VCaP (cell line): ENCODE measurements at regions not wholly inside any gene's neighbourhood (a gene's known extent, or its start where the extent isn't known, plus 50 kb on each side); places are given as distances from the start of the nearest gene placed in this dataset.

Experiments
- H3K27ac ChIP-seq: fragments of 450-650 bp; 2 replicates; pipeline ENCODE4 v1.5.1; 2017
- TF ChIP-seq, protein P1 (sequence below): fragments of 450-650 bp; conservative IDR thresholded peaks from 2 replicates; pipeline ENCODE4 v1.5.1; 2017; ENCODE audit warnings: mild to moderate bottlenecking, moderate library complexity

DNA sequence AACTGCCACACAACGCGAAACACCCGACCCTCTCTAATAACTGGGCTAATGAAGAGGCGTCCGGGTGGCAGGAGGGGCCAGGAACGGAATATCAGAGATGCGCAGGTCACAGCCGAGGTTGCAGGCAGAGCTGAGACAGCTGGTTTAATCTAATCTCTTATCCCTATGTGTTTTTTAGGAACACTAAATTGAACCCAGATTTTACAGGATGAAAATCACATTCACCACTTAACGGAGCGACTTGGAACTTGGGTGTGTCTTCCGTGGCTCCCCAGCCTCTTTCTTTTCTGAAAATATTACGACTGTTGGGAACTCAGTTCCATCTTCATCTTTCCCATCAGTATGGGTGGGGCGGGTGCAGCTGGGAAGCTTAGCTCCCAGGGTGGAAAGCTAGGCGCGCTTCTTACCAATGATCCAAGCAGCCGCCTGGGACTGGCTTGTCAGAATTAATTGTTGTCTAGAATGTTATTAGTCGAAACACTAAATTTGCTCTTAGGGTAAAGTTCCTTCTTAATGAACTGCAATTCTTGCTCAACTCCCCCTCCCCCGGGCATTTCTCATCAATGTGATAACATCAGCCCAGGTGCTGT lies 92.5 kb downstream of the IRX2 start:
- TF ChIP-seq, protein P1, sequence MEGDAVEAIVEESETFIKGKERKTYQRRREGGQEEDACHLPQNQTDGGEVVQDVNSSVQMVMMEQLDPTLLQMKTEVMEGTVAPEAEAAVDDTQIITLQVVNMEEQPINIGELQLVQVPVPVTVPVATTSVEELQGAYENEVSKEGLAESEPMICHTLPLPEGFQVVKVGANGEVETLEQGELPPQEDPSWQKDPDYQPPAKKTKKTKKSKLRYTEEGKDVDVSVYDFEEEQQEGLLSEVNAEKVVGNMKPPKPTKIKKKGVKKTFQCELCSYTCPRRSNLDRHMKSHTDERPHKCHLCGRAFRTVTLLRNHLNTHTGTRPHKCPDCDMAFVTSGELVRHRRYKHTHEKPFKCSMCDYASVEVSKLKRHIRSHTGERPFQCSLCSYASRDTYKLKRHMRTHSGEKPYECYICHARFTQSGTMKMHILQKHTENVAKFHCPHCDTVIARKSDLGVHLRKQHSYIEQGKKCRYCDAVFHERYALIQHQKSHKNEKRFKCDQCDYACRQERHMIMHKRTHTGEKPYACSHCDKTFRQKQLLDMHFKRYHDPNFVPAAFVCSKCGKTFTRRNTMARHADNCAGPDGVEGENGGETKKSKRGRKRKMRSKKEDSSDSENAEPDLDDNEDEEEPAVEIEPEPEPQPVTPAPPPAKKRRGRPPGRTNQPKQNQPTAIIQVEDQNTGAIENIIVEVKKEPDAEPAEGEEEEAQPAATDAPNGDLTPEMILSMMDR, result no peak
- no peak overlapping the region for H3K27ac ChIP-seq

- TF ChIP-seq, protein P1, result no peak
- H3K27ac ChIP-seq, result no peak overlapping the region
These were observed 93.0 kb downstream of the IRX2 start for GRCh38 chr5:2658447-2658846.

DNA sequence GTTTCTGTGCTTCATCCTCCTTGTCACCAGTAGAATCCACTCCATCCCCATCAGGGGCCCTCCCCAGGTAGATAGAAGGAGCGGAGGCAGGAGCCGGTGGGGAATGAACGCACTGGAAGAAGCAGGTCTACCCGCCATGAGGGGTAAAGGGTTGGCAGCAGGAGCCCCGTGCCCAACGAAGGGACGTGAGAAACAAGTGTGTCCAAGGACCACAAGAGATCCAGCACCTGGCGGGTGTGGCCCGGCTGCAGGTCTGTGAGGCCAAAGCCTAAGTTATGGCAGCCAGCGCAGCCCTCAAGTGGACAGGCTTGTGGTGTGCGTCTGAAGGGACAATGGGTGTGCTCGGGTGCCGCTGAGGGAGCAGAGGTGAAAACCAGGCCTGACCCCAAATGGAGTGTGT lies 94.3 kb downstream of the IRX2 start:
- H3K27ac ChIP-seq, result no peak overlapping the region
- TF ChIP-seq, protein P1, result no peak

- TF ChIP-seq, protein P1, result no peak
- H3K27ac ChIP-seq, result no peak overlapping the region
These were observed 95.3 kb downstream of the IRX2 start for GRCh38 chr5:2656206-2656605.

GRCh38 chr5:2653991-2654390 lies 97.5 kb downstream of the IRX2 start:
- TF ChIP-seq, protein P1, result no peak

GRCh38 chr5:2651116-2651515 lies 100.4 kb downstream of the IRX2 start:
- TF ChIP-seq, protein P1, result no peak
- no peak overlapping the region for H3K27ac ChIP-seq

More at GRCh38 chr5:2653991-2654390, 97.5 kb downstream of the IRX2 start:
- no peak overlapping the region for H3K27ac ChIP-seq

GRCh38 chr5:2642684-2643345 lies 108.7 kb downstream of the IRX2 start:
- no peak overlapping the region for H3K27ac ChIP-seq
- TF ChIP-seq, protein P1, result no peak
